DOHH2 (cell line): ENCODE measurements at regions not wholly inside any gene's neighbourhood (a gene's known extent, or its start where the extent isn't known, plus 50 kb on each side); places are given as distances from the start of the nearest gene placed in this dataset.

Experiments used
- H3F3A ChIP-seq: fragments of 200-600 bp; sonication (generic), shearing (Covaris generic); 2 replicates; pipeline ENCODE4 v1.6.0; 2016; ENCODE audit warnings: antibody characterized with exemption, mild to moderate bottlenecking; ENCODE audit not compliant: control insufficient read depth, insufficient read depth
- H3K27ac ChIP-seq: fragments of 200-600 bp; sonication (generic); 2 replicates; pipeline ENCODE4 v1.5.1; 2014; ENCODE audit warnings: low read depth, mild to moderate bottlenecking, low read length, moderate library complexity
- H3K27me3 ChIP-seq: fragments of 200-600 bp; sonication (generic); 2 replicates; pipeline ENCODE4 v1.6.1; 2014; ENCODE audit warnings: mild to moderate bottlenecking, low read length, mixed read lengths; ENCODE audit not compliant: control insufficient read depth
- H3K36me3 ChIP-seq: fragments of 200-600 bp; sonication (generic); 2 replicates; pipeline ENCODE4 v1.6.1; 2014; ENCODE audit warnings: mild to moderate bottlenecking, low read length, moderate library complexity, mixed read lengths; ENCODE audit not compliant: control insufficient read depth
- H3K4me1 ChIP-seq: fragments of 200-600 bp; sonication (generic); 2 replicates; pipeline ENCODE4 v1.6.1; 2014; ENCODE audit warnings: mild to moderate bottlenecking, low read length, mixed read lengths; ENCODE audit not compliant: control insufficient read depth
- H3K4me2 ChIP-seq: fragments of 200-600 bp; sonication (generic); 2 replicates; pipeline ENCODE4 v1.6.0; 2014; ENCODE audit warnings: mild to moderate bottlenecking, low read length, moderate library complexity
- H3K4me3 ChIP-seq: fragments of 200-600 bp; sonication (generic); 2 replicates; pipeline ENCODE4 v1.5.1; 2014; ENCODE audit warnings: mild to moderate bottlenecking, low read length, mixed read lengths
- H3K79me2 ChIP-seq: fragments of 200-600 bp; sonication (generic); 2 replicates; pipeline ENCODE4 v1.6.1; 2014; ENCODE audit warnings: mild to moderate bottlenecking, low read length, mixed read lengths; ENCODE audit not compliant: control insufficient read depth
- H3K9me2 ChIP-seq: fragments of 200-600 bp; sonication (generic); replicated peaks from 2 replicates; pipeline ENCODE4 v1.6.1; 2014; ENCODE audit warnings: mild to moderate bottlenecking, low read length, mixed read lengths; ENCODE audit not compliant: control insufficient read depth
- H3K9me3 ChIP-seq: fragments of 200-600 bp; sonication (generic); 2 replicates; pipeline ENCODE4 v1.6.1; 2014; ENCODE audit warnings: antibody characterized with exemption, low read length, mixed read lengths; ENCODE audit not compliant: control insufficient read depth, insufficient read depth
- H4K20me1 ChIP-seq: fragments of 200-600 bp; sonication (generic); 2 replicates; pipeline ENCODE4 v1.6.0; 2014; ENCODE audit warnings: low read depth, mild to moderate bottlenecking, antibody characterized with exemption, low read length, moderate library complexity; ENCODE audit not compliant: control insufficient read depth, insufficient read depth
- EZH2phosphoT487 ChIP-seq: fragments of 200-600 bp; sonication (generic); IDR thresholded peaks from 2 replicates; pipeline ENCODE4 v1.6.1; 2017; ENCODE audit warnings: borderline replicate concordance, mild to moderate bottlenecking, antibody characterized with exemption, low read length, moderate library complexity, mixed read lengths
- TF ChIP-seq, protein P1 (sequence below): fragments of 200-600 bp; sonication (generic); IDR thresholded peaks from one replicate; pipeline ENCODE4 v1.5.1; 2014; ENCODE audit warnings: antibody characterized with exemption, mild to moderate bottlenecking, low read depth, low read length; ENCODE audit not compliant: poor library complexity, severe bottlenecking

- H3K4me2 ChIP-seq: no peak overlapping the region
- no peaks in the 10 kb centered on the region for H3K9me3 ChIP-seq
These were observed 409.5 kb upstream of the ADGRL3 start for GRCh38 chr4:60790608-60791007.

GRCh38 chr4:60794372-60794771 is 405.8 kb upstream of the ADGRL3 start:
- Histone ChIP-seq H3K9me2 (no peaks in the 10 kb centered on the region), H4K20me1 (no peaks in the 10 kb centered on the region)

More at GRCh38 chr4:60790608-60791007, 409.5 kb upstream of the ADGRL3 start:
- Histone ChIP-seq H3K79me2 (no peaks in the 10 kb centered on the region), H3F3A (no peaks in the 10 kb centered on the region), H4K20me1 (no peaks in the 10 kb centered on the region), H3K9me2 (no peaks in the 10 kb centered on the region), H3K4me3 (no peak overlapping the region), H3K27ac (no peak overlapping the region), H3K36me3 (no peaks in the 10 kb centered on the region), H3K27me3 (no peaks in the 10 kb centered on the region), H3K4me1 (no peaks in the 10 kb centered on the region)
- TF ChIP-seq, protein P1, sequence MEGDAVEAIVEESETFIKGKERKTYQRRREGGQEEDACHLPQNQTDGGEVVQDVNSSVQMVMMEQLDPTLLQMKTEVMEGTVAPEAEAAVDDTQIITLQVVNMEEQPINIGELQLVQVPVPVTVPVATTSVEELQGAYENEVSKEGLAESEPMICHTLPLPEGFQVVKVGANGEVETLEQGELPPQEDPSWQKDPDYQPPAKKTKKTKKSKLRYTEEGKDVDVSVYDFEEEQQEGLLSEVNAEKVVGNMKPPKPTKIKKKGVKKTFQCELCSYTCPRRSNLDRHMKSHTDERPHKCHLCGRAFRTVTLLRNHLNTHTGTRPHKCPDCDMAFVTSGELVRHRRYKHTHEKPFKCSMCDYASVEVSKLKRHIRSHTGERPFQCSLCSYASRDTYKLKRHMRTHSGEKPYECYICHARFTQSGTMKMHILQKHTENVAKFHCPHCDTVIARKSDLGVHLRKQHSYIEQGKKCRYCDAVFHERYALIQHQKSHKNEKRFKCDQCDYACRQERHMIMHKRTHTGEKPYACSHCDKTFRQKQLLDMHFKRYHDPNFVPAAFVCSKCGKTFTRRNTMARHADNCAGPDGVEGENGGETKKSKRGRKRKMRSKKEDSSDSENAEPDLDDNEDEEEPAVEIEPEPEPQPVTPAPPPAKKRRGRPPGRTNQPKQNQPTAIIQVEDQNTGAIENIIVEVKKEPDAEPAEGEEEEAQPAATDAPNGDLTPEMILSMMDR: no peak
- TF ChIP-seq EZH2phosphoT487: no peak

DNA sequence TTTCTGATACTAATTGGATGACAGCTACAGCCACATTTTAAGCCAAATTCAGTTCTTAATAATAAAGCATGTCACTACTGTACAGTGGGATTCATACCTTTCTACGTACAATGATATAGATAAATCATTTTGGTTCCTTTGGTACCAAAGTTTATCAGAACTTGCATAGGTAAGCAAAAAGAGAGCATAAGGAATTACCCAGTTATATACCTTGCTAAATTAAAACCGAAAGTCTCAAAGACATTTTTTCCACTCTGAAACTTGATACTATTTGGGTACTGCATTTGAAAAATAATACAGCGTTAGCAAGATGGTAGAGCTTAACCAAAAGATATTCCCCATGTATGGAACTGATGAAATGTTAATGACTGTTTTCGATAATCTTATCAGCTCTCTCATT is 400.9 kb upstream of the ADGRL3 start:
- no peak for TF ChIP-seq EZH2phosphoT487
- TF ChIP-seq, protein P1: no peak
- Histone ChIP-seq H3K4me1 (no peaks in the 10 kb centered on the region), H4K20me1 (no peaks in the 10 kb centered on the region), H3K9me2 (no peaks in the 10 kb centered on the region), H3K27ac (no peak overlapping the region), H3K9me3 (no peaks in the 10 kb centered on the region), H3K4me2 (no peak overlapping the region), H3F3A (no peaks in the 10 kb centered on the region), H3K27me3 (no peaks in the 10 kb centered on the region), H3K79me2 (no peaks in the 10 kb centered on the region), H3K4me3 (no peak overlapping the region), H3K36me3 (no peaks in the 10 kb centered on the region)

More at GRCh38 chr4:60794372-60794771, 405.8 kb upstream of the ADGRL3 start:
- no peaks in the 10 kb centered on the region for H3K79me2 ChIP-seq
- H3K4me3 ChIP-seq: no peak overlapping the region
- H3K4me1 ChIP-seq: no peaks in the 10 kb centered on the region
- no peaks in the 10 kb centered on the region for H3F3A ChIP-seq
- no peaks in the 10 kb centered on the region for H3K27me3 ChIP-seq
- no peaks in the 10 kb centered on the region for H3K36me3 ChIP-seq
- no peak overlapping the region for H3K4me2 ChIP-seq
- H3K27ac ChIP-seq: no peak overlapping the region
- no peaks in the 10 kb centered on the region for H3K9me3 ChIP-seq
- TF ChIP-seq, protein P1: no peak

DNA sequence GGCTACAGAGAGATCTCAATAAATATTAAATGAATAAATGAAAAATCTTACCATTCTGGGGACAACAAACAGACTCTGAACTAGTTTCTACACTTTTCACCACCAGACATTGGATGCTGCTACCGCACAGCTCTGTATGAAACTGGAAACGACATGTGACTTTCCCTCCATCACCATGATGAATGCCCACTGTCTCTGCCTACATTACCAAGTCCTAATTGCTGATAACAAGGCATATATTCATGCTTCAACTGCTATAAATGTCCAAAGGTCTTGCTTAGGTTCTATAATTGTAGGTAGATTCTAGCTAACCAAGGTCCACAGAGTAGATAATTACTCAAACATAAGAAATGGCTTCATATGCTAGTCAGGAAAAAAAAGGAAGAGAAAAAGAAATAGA is 399.4 kb upstream of the ADGRL3 start:
- H3K27ac ChIP-seq: no peak overlapping the region
- no peaks in the 10 kb centered on the region for H3K79me2 ChIP-seq
- TF ChIP-seq EZH2phosphoT487: no peak
- TF ChIP-seq, protein P1: no peak
- H3K4me1 ChIP-seq: no peaks in the 10 kb centered on the region
- no peaks in the 10 kb centered on the region for H4K20me1 ChIP-seq
- no peak overlapping the region for H3K4me3 ChIP-seq
- H3K4me2 ChIP-seq: no peak overlapping the region
- H3K36me3 ChIP-seq: no peaks in the 10 kb centered on the region
- no peaks in the 10 kb centered on the region for H3K9me2 ChIP-seq
- no peaks in the 10 kb centered on the region for H3K9me3 ChIP-seq
- H3K27me3 ChIP-seq: no peaks in the 10 kb centered on the region
- no peaks in the 10 kb centered on the region for H3F3A ChIP-seq
